Posterior vena cava (tissue), 2 donors: ENCODE measurements at regions not wholly inside any gene's neighbourhood (a gene's known extent, or its start where the extent isn't known, plus 50 kb on each side); places are given as distances from the start of the nearest gene placed in this dataset.
"Not testable (repeated sequence)": the region's sequence is repeated elsewhere in the genome, so short reads cannot be mapped to it uniquely, and the experiment has no call there.

Experiments
- DNase-seq: peaks from one replicate; pipeline ENCODE4 v3.0.0-alpha.2; 2020; ENCODE audit warnings: low spot score
- intact Hi-C, 2 donors: fragments of 100-400 bp; cut with DNase I; formaldehyde crosslinking; loops; one replicate each; pipeline versions ENCODE4 v1.14.1 to v1.14.2; 2022 to 2023
- donor health status: DM: yes; HTN: yes; CAD: no.
- donor health status: DM: yes; HTN: yes; CAD: no.

DNA sequence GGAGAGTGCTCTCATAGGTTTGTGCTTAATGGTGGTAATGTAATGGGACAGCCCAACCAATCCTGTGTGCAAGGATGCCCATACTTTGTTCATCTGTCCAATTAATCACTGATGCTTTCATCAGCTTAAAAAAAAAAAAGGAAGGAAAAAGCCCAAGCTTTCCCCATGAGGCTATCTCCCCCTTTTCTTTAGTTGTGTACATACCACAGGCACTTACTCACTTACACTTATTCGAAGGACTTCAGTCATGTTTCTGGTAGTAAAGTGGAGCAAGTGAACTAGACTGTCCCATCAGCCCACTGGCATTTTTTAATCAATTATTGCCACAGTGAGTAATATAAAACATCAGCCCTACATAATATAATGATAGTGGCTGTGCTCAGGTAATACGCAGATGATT is 183.5 kb upstream of the UFM1 start:
- intact Hi-C loops = no loop called here
- no peak for DNase-seq

DNA sequence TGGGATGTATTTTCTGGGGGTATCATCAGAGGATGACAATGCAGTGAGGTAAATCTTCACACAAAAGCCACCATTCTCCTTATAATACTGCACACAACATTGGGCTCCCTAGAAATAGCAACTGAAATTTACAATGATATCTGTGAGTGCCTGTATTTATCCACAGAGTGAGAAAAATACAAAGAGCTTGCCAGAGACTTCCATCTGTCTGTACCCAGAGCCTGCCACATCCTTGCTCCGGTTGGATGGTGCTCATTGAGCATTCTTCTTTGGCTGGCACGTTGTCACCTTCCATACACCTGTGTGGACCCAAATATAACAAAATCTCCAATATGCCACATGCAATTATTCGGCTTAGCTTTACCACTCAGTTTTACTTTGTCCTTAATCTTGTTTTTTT is 189.5 kb upstream of the UFM1 start:
- no peak for DNase-seq
- intact Hi-C loops = no loop called here

DNA sequence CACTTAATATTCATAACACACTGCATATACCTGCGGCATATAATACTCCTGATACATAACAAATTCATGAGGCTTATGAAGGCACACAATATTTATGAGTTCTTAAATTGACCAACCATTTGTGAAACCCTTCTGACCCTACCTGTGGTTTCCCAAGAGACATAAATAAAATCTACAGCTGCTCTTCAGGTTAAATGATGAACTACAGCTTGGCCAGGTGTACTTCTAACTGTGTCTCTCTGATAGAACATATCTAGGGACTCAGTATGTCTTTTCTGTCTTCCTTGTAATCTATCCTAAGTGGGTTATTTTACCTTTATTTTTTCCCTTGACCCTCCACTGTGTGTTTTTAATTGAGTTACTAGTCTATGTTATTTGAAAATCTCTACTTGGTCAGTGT is 189.9 kb upstream of the UFM1 start:
- intact Hi-C loops = no loop called here
- DNase-seq = no peak

DNA sequence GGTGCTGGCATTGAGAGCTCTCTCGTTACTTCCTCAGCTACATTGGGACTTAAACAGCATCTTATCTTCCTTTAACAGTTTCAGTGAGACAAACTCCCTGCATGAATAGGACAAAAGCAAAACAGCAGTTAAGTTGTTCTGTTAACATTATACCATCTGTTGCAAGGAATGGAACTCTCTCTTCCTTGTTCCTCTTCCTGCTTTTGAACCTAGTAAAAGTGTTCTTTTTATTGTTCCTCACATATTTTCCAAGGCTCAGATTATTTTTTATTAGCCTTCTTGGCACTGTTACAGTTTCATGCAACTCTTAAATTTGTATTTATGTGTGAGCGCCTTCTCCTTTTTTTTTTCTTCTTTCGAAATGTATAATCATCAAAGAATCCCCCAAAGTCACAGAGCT is 202.6 kb upstream of the UFM1 start:
- intact Hi-C loops = no loop called here
- no peak for DNase-seq

DNA sequence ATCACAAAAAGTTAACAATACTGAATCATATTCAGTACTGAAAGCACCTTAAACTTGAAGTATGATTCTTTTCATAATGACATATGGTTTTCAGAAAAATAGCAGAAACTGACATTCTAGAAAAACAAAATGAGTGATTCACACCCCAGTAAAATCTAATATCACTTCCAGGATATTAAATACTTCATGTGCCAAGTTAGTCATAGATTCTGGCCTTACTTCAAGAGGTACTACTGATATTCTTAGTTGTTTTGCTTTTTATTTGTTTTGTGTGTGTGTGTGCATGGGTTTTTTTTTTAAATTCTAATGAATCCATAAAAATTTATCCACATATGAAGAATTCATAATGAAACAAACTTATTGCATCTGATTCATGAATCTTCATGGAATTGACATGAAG is 207.9 kb upstream of the UFM1 start:
- DNase-seq = no peak
- intact Hi-C loops = no loop called here

DNA sequence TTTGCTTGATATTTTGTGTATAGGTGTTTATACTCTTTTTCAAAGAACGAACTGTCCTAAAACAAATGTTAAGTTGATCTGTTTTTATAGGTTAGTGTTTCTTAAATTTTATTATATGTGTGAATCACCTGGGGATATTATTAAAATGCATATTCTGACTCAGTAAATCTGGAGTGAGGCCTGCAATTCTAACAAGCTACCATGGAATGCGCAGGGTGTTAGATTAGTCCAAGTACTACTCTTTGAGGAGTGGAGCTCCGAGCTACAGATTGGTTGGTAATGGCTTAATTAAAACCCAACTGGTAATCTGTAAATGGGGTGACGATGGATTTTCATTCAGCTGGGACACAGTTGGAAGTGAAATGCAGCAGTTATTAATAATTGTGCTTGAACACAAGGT is 214.1 kb upstream of the UFM1 start:
- intact Hi-C loops = no loop called here
- DNase-seq = no peak

DNA sequence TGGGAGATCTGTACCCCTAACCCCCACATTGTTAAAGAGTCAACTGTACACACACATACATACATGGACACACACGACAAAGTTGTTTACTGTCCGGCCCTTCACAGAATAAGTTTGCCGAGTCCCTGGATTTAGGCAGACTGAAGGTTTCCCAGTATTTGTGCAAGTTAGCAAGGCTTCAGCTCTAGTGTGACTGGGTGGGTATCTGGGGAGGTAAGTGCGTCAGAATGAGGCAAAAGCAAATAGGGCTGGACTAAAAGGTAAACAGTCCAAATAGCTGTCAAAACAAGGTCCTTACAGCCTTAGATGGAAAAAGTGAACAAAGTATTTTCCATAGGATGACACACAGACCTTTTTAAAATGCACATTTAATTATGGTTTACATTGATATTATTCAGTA is 228.4 kb upstream of the UFM1 start:
- intact Hi-C loops = no loop called here
- no peak for DNase-seq

DNA sequence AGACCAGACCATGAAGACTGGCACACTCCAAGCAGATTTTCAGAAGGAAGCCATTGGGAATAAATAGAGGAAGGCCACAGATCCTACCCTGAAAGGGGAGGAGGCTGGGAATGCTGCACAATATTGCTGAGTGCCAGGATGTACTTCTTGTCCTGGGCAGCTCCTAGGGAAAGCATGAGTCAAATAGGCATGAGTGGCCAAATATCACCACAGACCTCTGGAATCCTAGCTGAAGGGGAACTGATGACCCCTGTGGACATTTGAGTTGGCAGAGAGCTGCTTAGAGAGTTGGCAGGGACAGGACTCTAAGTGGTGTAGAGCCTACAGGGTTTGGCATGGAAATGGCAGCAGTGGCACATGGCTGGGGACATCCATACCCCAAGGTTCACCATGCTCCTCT is 234.3 kb upstream of the TRPC4 start:
- intact Hi-C loops = no loop called here

GRCh38 chr13:38099751-38100150 is 230.2 kb upstream of the TRPC4 start:
- DNase-seq = no peak
- intact Hi-C loops = no loop called here

More for the DNA sequence above, 234.3 kb upstream of the TRPC4 start:
- no peak for DNase-seq

DNA sequence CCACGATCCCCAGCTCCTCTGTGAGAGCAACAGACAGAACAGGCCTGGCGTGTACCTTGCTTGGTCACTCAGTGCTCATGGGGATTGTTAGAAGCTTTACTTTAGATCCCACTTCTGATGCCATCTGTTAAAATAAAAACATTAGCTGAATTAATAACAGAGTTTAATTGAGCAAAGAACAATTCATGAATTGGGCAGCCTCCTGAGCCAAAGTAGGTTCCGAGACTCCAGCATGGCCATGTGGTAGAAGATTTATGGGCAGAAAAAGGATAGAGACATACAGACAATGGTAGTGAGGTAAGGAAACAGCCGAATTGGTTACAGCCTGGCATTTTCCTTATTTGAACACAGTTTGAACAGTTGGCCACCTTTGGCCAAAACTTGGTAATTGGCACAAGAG is 223.9 kb upstream of the TRPC4 start:
- intact Hi-C loops = no loop called here
- DNase-seq = no peak

DNA sequence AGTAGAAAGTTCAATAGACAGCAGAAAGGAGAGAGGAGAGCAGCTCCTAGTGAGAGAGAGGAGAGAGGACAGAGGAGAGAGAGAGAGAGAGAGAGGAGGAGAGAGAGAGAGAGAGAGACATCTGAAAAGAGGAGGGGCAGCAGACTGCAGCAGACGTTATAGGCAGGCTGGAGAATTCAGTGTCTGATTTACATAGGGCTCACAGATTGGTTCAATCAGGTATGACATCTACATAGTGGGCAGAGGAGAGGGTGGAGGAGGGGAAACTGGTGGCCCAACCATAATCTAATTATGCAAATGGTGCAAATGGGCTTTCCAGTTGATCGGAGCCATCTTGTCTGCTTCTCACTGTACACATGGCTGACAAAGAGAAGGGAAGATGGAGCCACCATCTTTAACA is 221.3 kb upstream of the TRPC4 start:
- no peak for DNase-seq
- intact Hi-C loops = no loop called here

GRCh38 chr13:38086721-38087120 is 217.1 kb upstream of the TRPC4 start:
- no peak for DNase-seq
- intact Hi-C loops = no loop called here

- no peak for DNase-seq
- intact Hi-C loops = no loop called here
Observed at GRCh38 chr13:38086013-38086412, 216.4 kb upstream of the TRPC4 start.

- intact Hi-C loops = no loop called here
- DNase-seq = no peak
Observed at GRCh38 chr13:38073931-38074330, 204.4 kb upstream of the TRPC4 start.

GRCh38 chr13:38072696-38073095 is 203.1 kb upstream of the TRPC4 start:
- DNase-seq = no peak
- intact Hi-C loops = no loop called here

- DNase-seq, intact Hi-C loops: not testable (repeated sequence)
Observed at GRCh38 chr13:38071340-38071739, 201.8 kb upstream of the TRPC4 start.

- no peak for DNase-seq
- intact Hi-C loops = no loop called here
Observed at GRCh38 chr13:38053896-38054295, 184.3 kb upstream of the TRPC4 start.

DNA sequence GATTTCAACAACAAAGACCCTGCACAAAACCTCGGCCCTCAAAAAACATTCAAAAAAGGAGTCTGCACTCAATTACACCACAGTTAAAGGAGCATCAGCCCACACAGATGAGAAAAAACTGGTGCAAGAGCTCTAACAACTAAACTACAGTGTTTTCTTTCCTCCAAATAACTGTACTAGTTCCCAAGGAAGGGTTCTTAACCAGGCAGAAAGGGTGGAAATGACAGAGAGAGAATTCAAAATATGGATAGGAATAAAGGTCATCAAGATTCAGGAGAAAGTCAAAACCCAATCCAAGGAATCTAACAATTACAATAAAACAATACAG is 176.4 kb upstream of the TRPC4 start:
- no peak for DNase-seq
- intact Hi-C loops = no loop called here

- DNase-seq = no peak
- intact Hi-C loops = no loop called here
Observed at GRCh38 chr13:38045278-38046048, 175.9 kb upstream of the TRPC4 start.

DNA sequence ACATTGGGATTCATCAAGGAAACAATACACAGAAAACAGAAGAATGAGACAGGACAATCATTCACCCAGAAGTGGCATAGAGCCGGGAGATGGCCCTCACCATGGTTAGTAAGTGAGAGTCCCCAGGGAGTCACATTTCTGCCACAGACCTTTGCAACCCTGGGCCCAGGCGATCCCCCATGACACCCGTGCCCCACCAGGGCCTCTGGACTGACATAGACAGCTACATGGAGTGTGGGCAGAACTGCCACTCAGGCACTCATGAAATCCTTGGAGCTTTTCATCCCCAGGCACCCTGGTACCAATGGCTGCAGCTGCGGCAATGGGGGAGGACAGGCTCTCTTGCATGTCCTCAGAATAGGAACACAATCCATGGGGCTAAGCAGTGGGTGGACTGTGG is 174.5 kb upstream of the TRPC4 start:
- intact Hi-C loops = no loop called here
- peak; percentile 68 for DNase-seq

- no peak for DNase-seq
- intact Hi-C loops = no loop called here
Observed at GRCh38 chr13:38042771-38043170, 173.2 kb upstream of the TRPC4 start.

DNA sequence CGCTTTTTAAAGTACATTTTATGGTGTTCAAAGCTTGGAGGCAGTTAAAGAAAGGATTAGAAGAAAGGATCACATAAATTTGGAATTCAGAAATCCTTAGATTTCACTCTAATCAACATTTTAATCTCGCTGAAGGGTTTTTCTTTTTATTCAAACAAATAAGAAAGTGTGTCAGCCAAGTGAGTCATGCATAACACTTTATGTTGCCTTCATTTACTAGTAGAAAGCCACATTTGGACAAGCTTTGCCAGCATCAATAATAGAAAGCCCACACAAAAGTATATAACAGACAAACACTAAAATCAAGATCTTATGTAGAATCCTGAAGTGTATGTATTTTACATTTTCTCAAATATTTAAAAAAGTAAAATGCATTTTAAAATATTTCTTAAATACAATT is 154.9 kb upstream of the TRPC4 start:
- no peak for DNase-seq
- intact Hi-C loops = no loop called here
